HG03469 (cell line): ENCODE measurements at regions not wholly inside any gene's neighbourhood (a gene's known extent, or its start where the extent isn't known, plus 50 kb on each side); places are given as distances from the start of the nearest gene placed in this dataset.
"Not testable (repeated sequence)": the region's sequence is repeated elsewhere in the genome, so short reads cannot be mapped to it uniquely, and the experiment has no call there.

Experiments used
- ATAC-seq: cut with Tn5 transposase; IDR thresholded peaks from one replicate; pipeline ENCODE4 v1.9.1; 2021; ENCODE audit warnings: mild to moderate bottlenecking, moderate library complexity, moderate number of reproducible peaks; ENCODE audit not compliant: unreplicated experiment

- ATAC-seq = no peak
These were observed 1363.1 kb upstream of the PRR20A start for GRCh38 chr13:55777612-55778011.

DNA sequence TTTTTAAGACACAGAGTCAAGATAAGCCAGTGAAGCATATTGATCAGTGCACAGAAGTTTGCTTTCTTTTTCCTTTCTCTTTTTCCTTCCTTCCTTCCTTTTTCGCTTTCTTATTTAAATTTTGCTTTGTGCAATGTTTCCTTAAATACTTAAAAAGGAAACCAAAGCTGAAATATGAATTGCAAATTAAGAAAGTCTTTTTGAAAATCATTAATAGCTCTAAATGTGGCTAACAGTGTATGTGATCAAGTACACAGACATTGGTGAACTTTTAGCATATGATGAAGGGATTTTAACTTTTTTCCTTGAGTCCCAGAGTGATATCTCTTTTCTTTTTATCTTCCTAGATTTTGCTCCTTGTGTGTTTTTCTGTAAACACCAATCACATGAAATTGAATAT is 1356.9 kb upstream of the PRR20A start:
- no peak for ATAC-seq

DNA sequence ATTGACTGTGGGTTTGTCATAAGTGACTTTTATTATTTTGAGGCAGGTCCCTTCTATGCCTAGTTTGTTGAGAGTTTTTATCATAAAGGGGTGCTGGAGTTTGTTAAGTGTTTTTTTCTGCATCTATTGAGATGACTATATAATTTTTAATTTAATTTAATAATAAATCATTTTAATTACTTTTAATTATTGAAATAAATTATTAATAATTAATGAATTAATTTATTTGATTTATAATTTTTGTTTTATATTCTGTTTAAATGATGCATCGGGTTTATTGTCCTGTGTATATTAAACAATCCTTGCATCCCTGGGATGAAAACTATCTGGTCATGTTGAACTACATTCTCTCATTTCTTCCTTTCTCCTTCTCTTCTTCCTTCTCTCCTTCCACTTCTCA is 1352.2 kb upstream of the PRR20A start:
- no peak for ATAC-seq

DNA sequence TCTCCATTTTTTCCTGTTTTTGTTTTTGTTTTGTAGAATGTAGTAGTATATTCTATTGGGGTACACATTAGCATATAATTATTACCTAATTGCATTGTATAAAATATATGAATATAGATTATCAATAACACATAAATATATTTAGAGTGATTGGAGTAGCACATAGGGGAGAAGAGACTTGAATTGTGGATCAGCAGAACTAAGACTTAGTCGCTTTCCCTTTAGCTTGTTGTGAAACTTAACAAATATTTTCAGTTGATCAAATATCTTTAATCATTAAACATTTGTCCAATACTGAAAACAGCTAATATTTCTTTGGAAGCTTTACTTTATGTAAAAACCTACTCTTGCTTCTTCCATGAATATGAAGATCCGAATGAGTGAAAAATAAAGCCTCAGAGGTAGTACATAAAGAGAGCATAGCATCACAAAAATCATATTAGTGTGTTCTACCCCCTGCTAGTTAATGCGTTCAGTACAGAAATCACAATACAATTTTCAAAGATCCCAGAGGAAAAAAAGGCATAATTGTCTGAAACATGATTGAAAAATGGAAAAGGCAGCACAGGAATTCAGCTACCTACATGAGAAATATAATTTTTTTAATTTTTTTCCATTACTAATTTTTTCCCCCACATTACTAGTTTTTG is 1348.0 kb upstream of the PRR20A start:
- ATAC-seq = no peak

GRCh38 chr13:55815458-55816033 is 1325.2 kb upstream of the PRR20A start:
- no peak for ATAC-seq

DNA sequence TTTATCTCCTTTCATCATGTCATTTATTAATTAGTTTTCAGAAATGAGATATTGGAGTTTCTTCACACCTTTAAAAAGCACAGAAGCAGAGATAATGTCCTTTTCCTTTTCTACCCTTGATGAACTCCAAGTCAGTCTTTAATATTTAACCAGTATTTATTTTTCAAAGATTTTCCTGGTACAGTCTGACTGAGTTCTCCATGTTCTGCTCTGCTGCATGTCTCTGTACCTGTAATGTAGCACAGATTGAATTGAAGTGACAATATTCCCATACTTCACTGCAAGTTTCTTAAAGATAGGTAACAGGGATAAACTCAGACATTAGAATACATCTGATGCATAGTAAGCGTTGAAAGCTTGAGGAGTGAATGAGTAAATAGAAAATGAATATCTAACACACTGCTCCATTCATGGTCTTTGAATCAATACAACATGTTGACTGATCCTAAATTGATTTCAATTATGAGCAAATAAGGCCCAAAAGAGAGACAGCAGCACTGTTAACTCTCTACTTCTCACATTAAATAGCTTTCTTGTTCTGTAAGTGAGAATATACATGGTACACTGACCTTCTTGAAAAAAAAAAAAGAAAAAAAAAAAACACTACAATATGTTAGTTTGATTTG is 1323.6 kb upstream of the PRR20A start:
- no peak for ATAC-seq

- ATAC-seq = no peak
These were observed 1319.9 kb upstream of the PRR20A start for GRCh38 chr13:55820817-55821216.

DNA sequence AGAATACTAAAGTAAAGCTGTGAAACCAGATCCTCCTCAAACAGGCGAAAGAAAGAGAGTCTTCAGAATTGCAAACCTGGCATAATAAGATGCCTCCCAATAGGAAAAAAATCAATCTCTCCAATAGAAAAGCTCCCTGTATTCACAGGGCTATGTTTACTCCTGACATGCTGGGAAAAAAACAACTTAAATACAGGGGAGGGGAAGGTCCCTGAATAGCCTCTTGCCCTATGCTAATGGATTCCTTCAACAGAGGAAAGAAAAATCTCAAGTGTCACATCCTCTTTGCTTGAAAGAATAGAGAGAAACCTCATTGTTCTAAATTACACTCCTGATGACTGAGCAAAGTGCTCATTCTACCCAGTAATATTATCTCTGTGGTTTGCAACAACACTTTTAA is 1271.1 kb upstream of the PRR20A start:
- ATAC-seq = no peak

- ATAC-seq = no peak
These were observed 1253.2 kb upstream of the PRR20A start for GRCh38 chr13:55887561-55887960.

- no peak for ATAC-seq
These were observed 1247.2 kb upstream of the PRR20A start for GRCh38 chr13:55893540-55893939.

- no peak for ATAC-seq
These were observed 1203.5 kb upstream of the PRR20A start for GRCh38 chr13:55937180-55937579.

DNA sequence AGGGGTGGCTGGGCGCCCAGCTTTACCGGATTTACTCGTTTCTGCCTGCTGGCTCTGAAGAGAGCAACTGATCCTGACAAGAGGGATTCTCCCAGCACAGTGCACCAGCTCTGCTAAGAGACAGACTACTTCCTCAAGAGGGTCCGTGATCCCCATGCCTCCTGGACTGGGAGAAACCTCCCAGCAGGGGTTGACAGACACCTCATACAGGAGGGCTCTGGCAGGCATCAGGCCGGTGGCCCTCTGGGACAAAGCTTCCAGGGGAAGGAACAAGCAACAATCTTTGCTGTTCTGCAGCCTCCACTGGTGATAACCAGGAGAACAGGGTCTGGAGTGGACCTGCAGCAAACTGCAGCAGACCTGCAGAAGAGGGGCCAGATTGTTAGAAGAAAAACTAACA is 1192.5 kb upstream of the PRR20A start:
- ATAC-seq = no peak

- no peak for ATAC-seq
These were observed 1176.8 kb upstream of the PRR20A start for GRCh38 chr13:55963934-55964333.

- no peak for ATAC-seq
These were observed 1173.7 kb upstream of the PRR20A start for GRCh38 chr13:55967055-55967454.

GRCh38 chr13:55977436-55977835 is 1163.3 kb upstream of the PRR20A start:
- no peak for ATAC-seq

DNA sequence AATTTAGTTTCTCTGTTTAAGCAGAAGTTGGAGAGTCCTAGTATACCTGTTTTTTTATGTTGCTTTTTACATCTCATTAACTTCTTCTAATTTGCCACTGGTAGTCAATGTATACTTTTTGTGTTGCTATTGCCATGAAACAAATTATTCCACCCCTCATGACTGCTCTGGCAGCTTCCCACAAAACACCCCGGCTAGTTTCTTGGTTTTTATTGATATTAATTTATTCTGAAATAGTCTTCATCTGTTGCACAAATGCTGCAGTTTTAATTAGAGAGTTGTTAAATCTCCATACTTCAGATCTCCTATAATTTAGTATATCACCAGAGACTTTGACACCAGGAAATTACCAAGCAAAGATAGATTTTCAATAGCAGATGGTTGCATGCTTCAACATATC is 1159.3 kb upstream of the PRR20A start:
- no peak for ATAC-seq

DNA sequence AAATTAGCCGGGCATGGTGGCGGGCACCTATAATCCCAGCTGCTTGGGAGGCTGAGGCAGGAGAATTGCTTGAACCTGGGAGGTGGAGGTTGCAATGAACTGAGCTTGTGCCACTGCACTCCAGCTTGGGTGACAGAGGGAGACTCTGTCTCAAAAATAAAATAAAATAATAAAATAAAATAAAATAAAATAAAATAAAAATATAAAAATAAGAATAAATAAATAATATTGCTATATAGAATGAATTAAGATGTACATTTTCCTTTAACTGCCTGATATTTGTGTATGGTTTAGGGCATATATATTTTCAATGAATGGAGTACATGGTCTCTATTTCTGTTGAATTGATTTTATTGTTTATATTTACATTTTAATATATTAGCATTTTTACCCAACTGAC is 1156.7 kb upstream of the PRR20A start:
- ATAC-seq = not testable (repeated sequence)

GRCh38 chr13:55990631-55991030 is 1150.1 kb upstream of the PRR20A start:
- ATAC-seq = no peak

GRCh38 chr13:55991666-55992065 is 1149.1 kb upstream of the PRR20A start:
- no peak for ATAC-seq

DNA sequence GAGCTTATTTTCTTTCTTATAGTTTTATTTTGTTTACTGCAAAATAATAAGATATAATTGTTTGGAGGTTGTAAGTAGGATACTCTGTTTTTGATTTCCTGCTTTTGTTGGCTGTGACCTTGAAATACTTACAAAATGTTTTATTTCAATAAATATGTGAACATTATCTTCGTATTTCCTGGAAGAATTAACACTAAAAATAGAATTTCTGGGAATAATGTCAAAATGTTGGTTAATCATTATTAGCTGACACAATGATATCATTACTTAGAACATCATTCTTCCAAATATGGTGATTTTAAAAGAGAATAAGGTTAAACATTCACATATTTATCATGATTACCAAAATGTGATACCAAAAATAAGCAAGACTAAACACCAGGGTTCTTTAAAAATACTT is 1148.6 kb upstream of the PRR20A start:
- no peak for ATAC-seq

GRCh38 chr13:55999709-56000108 is 1141.0 kb upstream of the PRR20A start:
- no peak for ATAC-seq

GRCh38 chr13:56009418-56009817 is 1131.3 kb upstream of the PRR20A start:
- no peak for ATAC-seq

DNA sequence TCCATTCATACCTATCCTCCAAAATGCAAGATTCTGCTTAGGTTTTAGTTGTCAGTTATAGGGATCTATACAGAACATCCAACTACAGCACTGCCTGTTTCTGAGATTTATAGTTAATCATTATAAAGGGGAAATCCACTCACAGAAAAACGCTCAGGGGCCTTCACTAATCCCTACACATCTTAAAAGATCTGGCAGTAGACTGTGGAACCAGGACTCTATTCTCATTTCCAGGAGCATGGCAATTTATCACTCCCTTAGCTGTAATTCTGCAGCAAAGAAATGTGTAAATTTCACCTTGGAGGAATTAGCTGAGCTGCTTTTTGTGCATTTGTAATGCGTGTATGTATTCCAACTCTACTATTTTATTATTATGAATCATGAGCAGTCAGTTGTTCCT is 1128.1 kb upstream of the PRR20A start:
- no peak for ATAC-seq
